B cell (primary cell): ENCODE measurements at regions not wholly inside any gene's neighbourhood (a gene's known extent, or its start where the extent isn't known, plus 50 kb on each side); places are given as distances from the start of the nearest gene placed in this dataset.

Experiments
- ATAC-seq: fragments of 200-7000 bp; cut with Tn5 transposase; one replicate; pipeline ENCODE4 v1.10.0; 2021; ENCODE audit warnings: low read depth, mild to moderate bottlenecking, moderate number of reproducible peaks, moderate library complexity
- CTCF ChIA-PET: fragments of 350-600 bp; sonication (Branson Sonifier 250); formaldehyde crosslinking; loops from one replicate; lab custom pipeline; 2021; ENCODE audit warnings: antibody characterized with exemption, inconsistent platforms; lab: Charles Lee
- POLR2A ChIA-PET: fragments of 350-600 bp; sonication (Branson Sonifier 250); formaldehyde crosslinking; loops from one replicate; lab custom pipeline; 2021; ENCODE audit warnings: antibody characterized with exemption; lab: Charles Lee
- DNase-seq: peaks from one replicate; pipeline ENCODE4 v3.0.0; 2013
- H2AFZ ChIP-seq: 2 replicates; pipeline ENCODE4 v1.6.1; 2012; ENCODE audit warnings: mild to moderate bottlenecking, low read depth, low read length; ENCODE audit not compliant: insufficient read depth, poor library complexity, severe bottlenecking
- H3K27ac ChIP-seq, 2 donors: 1 replicate in 1 of 2; 2 replicates in 1 of 2; pipeline ENCODE4 v1.5.1; 2012 to 2013; ENCODE audit warnings: low read length in 2 of 2, mild to moderate bottlenecking in 2 of 2, moderate library complexity in 1 of 2
- H3K27me3 ChIP-seq, 4 experiments: fragments of 200-600 bp in 1 of 4; sonication (generic) in 1 of 4; replicated peaks in 1 of 4; 1 replicate in 2 of 4; 2 replicates in 2 of 4; pipeline versions ENCODE4 v1.6.1 to v1.7.0; 2013 to 2016; ENCODE audit warnings: low read length in 3 of 4, mild to moderate bottlenecking in 2 of 4, mixed read lengths in 1 of 4, moderate library complexity in 1 of 4; ENCODE audit not compliant: insufficient read depth in 4 of 4, control insufficient read depth in 3 of 4; ENCODE audit errors: control extremely low read depth in 1 of 4
- H3K36me3 ChIP-seq, 2 experiments: replicated peaks in 1 of 2; 1 replicate in 1 of 2; 2 replicates in 1 of 2; pipeline versions ENCODE4 v1.6.1 to v1.7.1; 2013; ENCODE audit warnings: low read length in 1 of 2; ENCODE audit not compliant: insufficient read depth in 2 of 2, control insufficient read depth in 1 of 2; ENCODE audit errors: control extremely low read depth in 1 of 2, extremely low read depth in 1 of 2
- H3K4me1 ChIP-seq, 2 donors: fragments of 200-600 bp in 1 of 2; sonication (generic) in 1 of 2; 1 replicate in 1 of 2; 2 replicates in 1 of 2; pipeline versions ENCODE4 v1.5.1 to v1.6.1; 2013 to 2017; ENCODE audit warnings: low read length in 2 of 2; ENCODE audit not compliant: control insufficient read depth in 2 of 2, insufficient read depth in 2 of 2
- H3K4me2 ChIP-seq: replicated peaks from 2 replicates; pipeline ENCODE3; 2012; ENCODE audit warnings: mild to moderate bottlenecking, low read depth, low read length; ENCODE audit not compliant: poor library complexity, severe bottlenecking
- H3K4me3 ChIP-seq, 5 experiments: fragments of 200-600 bp in 1 of 5; sonication (generic) in 1 of 5; 1 replicate in 3 of 5; 2 replicates in 2 of 5; pipeline versions ENCODE4 v1.5.1 to v1.7.0; 2011 to 2016; ENCODE audit warnings: low read length in 4 of 5, mild to moderate bottlenecking in 4 of 5, low read depth in 2 of 5, control low read depth in 1 of 5, moderate library complexity in 1 of 5; ENCODE audit not compliant: insufficient read depth in 1 of 5; ENCODE audit errors: control extremely low read depth in 1 of 5, extremely low read depth in 1 of 5
- H3K79me2 ChIP-seq: fragments of 200-600 bp; sonication (generic); one replicate; pipeline ENCODE4 v1.6.0; 2016; ENCODE audit warnings: low read length; ENCODE audit not compliant: control insufficient read depth, insufficient read depth
- H3K9ac ChIP-seq: fragments of 200-600 bp; sonication (generic); 2 replicates; pipeline ENCODE4 v1.6.1; 2017; ENCODE audit warnings: mild to moderate bottlenecking, low read length, moderate library complexity
- H3K9me3 ChIP-seq, 3 donors: one replicate each; pipeline versions ENCODE4 v1.6.1 to v1.7.1; 2013; ENCODE audit warnings: low read length in 2 of 3; ENCODE audit not compliant: control insufficient read depth in 2 of 3, insufficient read depth in 1 of 3; ENCODE audit errors: control extremely low read depth in 1 of 3
- H4K20me1 ChIP-seq: 2 replicates; pipeline ENCODE4 v1.6.0; 2012; ENCODE audit warnings: mild to moderate bottlenecking, low read length; ENCODE audit not compliant: insufficient read depth, control insufficient read depth, poor library complexity, severe bottlenecking
- H3K27ac Mint-ChIP-seq: one replicate; pipeline ENCODE4 v1.8.0; 2021; ENCODE audit warnings: mixed read lengths
- H3K27me3 Mint-ChIP-seq: one replicate; pipeline ENCODE4 v1.8.0; 2021; ENCODE audit warnings: mixed read lengths
- H3K4me1 Mint-ChIP-seq: one replicate; pipeline ENCODE4 v1.8.0; 2021; ENCODE audit warnings: mixed read lengths
- H3K4me3 Mint-ChIP-seq: one replicate; pipeline ENCODE4 v1.8.0; 2021; ENCODE audit warnings: mixed read lengths
- H3K9me3 Mint-ChIP-seq: one replicate; pipeline ENCODE4 v1.8.0; 2022; ENCODE audit warnings: mixed read lengths; ENCODE audit not compliant: insufficient read depth
- CTCF ChIP-seq: fragments of 200-600 bp; IDR thresholded peaks from one replicate; pipeline ENCODE4 v1.8.0; 2022; ENCODE audit warnings: antibody characterized with exemption, mild to moderate bottlenecking
- EZH2 ChIP-seq: IDR thresholded peaks from 2 replicates; pipeline ENCODE4 v1.6.1; 2012; ENCODE audit warnings: borderline replicate concordance, low read depth, mild to moderate bottlenecking, moderate library complexity, low read length; ENCODE audit not compliant: insufficient read depth, poor library complexity, severe bottlenecking
- WGBS: methylation state at CpG from one replicate; pipeline ENCODE4 v1.1.5; 2013; ENCODE audit warnings: missing lambda C conversion rate; ENCODE audit not compliant: insufficient coverage; 5-methylcytosine and 5-hydroxymethylcytosine counted together
- intact Hi-C: fragments of 100-400 bp; cut with micrococcal nuclease; formaldehyde crosslinking; loops from one replicate; pipeline ENCODE4 v1.10.0; 2022

DNA sequence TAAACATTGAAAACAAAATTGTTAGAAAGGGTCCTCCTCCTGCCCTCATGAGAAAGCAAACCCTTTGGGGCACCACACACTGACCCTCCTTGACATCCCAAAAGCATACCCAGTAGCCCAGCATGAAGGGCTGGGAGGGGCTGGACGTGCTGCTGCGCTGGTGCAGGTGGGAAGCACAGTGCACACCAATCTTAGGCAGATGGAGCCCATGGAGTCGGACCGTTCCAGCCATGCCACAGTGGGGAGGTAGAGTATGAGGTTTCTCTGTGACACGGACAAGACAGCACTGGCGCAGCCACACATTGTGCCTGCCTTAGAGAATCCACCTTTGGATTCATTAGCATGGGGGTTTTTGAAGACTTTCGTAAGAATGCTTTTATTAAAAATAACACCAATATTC is 544.2 kb upstream of the FRG1 start:
- no peak for TF ChIP-seq EZH2
- H2AFZ ChIP-seq = no peak overlapping the region
- H3K9ac ChIP-seq = no peak overlapping the region
- peaks cover 0 to 3% (median 2%) of the 10 kb centered on the region in 3 donors for H3K9me3 ChIP-seq
- ChIA-PET POLR2A (no interaction called here), CTCF (no interaction called here)
- 94% methylated on average over 3 of the region's 7 CpGs for WGBS
- intact Hi-C loops = no loop called here
- no peaks in the 10 kb centered on the region for H3K4me1 ChIP-seq
- no peaks in the 10 kb centered on the region for H3K79me2 ChIP-seq
- Mint-ChIP-seq H3K27ac (no peak overlapping the region), H3K27me3 (no peaks in the 10 kb centered on the region), H3K4me1 (no peaks in the 10 kb centered on the region), H3K4me3 (no peak overlapping the region), H3K9me3 (peaks cover 3% of the 10 kb centered on the region)
- H4K20me1 ChIP-seq = no peaks in the 10 kb centered on the region
- ATAC-seq = no peak
- no peak overlapping the region for H3K4me3 ChIP-seq
- no peaks in the 10 kb centered on the region for H3K36me3 ChIP-seq
- no peak overlapping the region for H3K4me2 ChIP-seq
- no peaks in the 10 kb centered on the region for H3K27me3 ChIP-seq
- DNase-seq = no peak
- H3K27ac ChIP-seq = no peak overlapping the region

DNA sequence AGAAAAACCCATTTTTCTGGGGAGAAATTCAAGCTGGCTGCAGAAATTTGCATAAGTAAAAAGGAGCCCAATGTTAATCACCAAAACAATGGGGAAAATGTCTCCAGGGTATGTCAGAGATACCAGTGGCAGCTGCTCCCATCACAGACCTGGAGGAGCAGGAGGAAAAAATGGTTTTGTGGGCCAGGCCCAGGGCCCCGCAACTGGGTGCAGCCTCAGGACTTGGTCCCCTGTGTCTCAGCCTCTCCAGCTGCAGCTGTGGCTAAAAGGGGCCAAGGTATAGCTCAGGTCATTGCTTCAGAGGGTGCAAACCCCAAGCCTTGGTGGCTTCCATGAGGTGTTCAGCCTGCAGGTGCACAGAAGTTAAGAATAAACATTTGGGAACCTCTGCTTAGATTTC is 536.4 kb upstream of the FRG1 start:
- DNase-seq (no peak), ATAC-seq (no peak)
- Mint-ChIP-seq H3K4me1 (no peaks in the 10 kb centered on the region), H3K4me3 (no peak overlapping the region), H3K9me3 (peaks cover 6% of the 10 kb centered on the region), H3K27me3 (no peaks in the 10 kb centered on the region), H3K27ac (no peak overlapping the region)
- Histone ChIP-seq H3K27me3 (no peaks in the 10 kb centered on the region), H3K4me3 (no peak overlapping the region), H3K79me2 (no peaks in the 10 kb centered on the region), H2AFZ (no peak overlapping the region), H4K20me1 (no peaks in the 10 kb centered on the region), H3K36me3 (no peaks in the 10 kb centered on the region), H3K9me3 (peaks cover 0 to 6% (median 3%) of the 10 kb centered on the region in 3 donors), H3K4me1 (no peaks in the 10 kb centered on the region), H3K27ac (no peak overlapping the region), H3K9ac (no peak overlapping the region), H3K4me2 (no peak overlapping the region)
- ChIA-PET POLR2A (no interaction called here), CTCF (no interaction called here)
- TF ChIP-seq EZH2 = no peak
- TF ChIP-seq CTCF = no peak
- 94% methylated on average over 1 of the region's 1 CpG for WGBS
- intact Hi-C loops = no loop called here
